Hematopoietic multipotent progenitor cell treated with erythropoietin and hydrocortisone succinate and interleukin-3 and kit ligand, for 15 days (in vitro differentiated cells): ENCODE measurements at regions not wholly inside any gene's neighbourhood (a gene's known extent, or its start where the extent isn't known, plus 50 kb on each side); places are given as distances from the start of the nearest gene placed in this dataset.

Experiments used
- DNase-seq: peaks from one replicate; pipeline ENCODE4 v3.0.0-alpha.2; 2015; ENCODE audit warnings: low spot score

DNA sequence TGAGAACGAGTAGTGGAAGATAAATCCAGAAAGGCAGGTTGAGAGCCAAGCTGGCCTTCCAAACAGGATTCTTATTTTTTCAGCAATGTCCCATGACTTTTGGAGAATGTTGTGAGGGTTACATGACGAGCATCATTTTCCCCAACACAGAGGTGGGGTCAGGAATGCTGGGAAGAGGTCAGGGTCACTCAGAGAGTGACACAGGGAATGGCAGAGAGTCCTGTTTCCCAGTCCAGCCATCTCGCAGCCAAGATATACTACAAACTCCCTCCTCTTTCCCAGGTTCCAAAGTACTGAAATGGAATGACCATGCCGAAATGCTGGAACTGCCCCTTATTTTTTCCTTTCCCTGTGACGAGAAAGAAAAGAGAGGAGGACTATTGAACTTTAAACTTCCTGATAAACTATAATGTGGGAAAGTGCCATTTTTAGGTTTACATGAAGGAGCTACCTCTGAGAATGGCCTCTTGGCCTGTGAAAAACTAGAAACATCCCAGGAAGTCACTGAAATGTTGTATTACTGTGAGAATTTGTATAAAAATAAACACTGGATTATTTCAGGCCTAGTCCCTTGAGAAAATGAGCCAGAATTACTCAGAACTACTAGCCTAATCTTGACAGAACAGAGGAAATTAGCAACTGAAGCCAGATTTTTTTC, 420.4 kb downstream of the CETN3 start:
- no peak for DNase-seq

DNA sequence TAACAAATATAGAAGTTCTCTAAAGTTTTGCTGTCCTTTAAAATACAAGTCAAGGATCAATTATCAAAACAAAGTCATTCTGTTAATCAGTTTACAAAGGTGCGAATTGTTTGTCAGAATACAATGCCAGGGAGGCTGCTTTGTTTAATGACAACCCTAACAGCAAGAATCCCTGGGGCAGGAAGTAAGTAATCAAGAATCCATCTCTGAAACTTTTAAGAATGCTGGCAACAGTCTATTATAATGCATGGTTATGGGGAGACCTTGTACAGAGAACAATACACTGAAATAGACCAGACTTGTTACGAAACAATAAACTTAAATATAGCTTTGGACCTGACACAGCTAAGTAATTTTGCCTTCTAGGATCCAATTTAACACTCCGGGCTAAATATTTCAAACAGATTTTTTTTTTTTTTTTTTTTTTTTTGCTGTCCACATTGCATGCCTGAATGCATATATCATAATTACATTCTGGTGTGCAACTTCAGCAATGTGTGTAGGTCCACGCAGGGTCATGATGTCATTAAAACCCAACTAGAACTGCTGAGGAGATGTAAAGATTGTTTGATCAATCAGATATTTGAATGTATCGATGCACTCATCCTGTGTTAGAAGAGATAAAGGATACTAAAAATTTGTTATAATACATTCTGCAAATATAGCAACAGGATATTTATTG, 421.3 kb downstream of the CETN3 start:
- no peak for DNase-seq

DNA sequence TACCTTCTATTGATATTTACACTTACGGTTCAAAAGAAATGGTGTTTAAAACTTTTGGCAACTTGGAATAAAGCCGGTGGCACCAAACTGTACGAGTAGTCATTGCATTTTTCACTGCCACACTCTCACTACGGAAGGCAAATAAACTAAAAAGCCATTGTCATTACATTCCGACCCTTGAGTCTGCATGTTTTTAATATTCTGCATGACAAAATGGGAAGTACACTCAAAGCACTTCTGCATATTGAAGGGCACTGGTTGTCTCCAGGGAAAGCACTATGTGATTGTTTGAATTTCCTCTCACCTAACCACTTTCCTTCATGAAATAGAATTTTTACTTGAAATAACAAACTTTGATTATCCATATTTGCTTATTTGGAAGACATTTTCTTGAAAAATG, 426.3 kb downstream of the CETN3 start:
- no peak for DNase-seq

DNA sequence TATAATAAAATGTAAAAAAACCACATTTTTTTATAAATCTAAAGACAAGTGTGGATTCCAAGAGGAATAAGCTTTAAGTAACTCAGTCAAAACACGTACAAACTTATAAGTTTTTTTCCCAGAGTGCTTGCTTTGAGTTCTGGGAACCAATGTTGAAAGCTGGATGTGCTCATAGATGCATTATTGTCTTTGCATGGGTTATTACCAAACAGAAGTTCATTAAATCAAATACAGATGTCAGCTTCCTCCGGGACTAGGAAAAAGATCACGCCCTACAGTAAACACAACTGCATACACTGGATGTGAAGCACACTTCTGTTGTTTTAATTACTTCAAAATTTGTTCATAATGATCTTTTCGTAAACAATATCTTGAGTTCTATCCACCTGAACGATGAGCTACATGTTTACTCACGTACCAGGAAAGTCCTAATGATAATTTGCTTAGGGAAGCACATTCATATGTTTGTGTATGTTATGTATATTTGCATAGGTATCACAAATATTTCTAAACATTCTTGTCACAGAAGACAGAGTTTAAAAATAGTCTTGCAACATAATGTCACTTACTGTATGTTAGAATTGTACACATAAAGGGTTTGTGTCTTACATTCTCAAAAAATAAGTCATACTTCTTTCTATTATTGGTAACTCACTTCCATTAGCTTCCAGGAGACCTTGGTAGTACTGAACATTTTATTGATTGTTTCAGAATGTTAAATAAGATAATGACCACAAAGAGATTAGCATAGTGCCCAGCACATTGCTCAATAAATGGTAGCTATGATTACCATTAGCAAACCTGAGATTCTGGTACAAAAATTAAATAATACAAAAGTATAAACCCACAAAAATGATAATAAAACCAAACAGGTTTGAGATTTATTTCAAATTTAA, 427.4 kb downstream of the CETN3 start:
- DNase-seq, result no peak

- DNase-seq, result no peak
Observed at GRCh38 chr5:89981021-89981420, 428.5 kb downstream of the CETN3 start.

GRCh38 chr5:89973516-89973915, 436.0 kb downstream of the CETN3 start:
- DNase-seq, result no peak

DNA sequence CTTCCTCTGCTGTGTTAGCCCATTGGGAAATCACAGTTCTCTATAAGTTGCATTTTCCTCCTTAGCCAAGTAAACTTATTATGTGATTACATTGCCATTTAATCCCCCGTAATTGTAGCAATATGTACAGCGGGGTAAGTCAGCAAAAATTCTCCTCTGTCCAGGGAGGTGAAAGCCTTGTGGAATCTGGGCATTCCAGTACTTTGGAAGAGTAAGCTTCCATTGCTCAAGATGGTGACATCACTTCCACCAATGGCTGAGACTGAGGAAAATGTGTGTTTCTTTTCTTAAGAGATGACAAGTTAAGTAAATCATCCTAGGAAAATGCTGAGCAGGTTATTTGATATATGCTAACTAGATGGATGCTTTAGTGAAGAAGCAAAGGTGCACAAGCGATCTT, 436.7 kb downstream of the CETN3 start:
- no peak for DNase-seq

DNA sequence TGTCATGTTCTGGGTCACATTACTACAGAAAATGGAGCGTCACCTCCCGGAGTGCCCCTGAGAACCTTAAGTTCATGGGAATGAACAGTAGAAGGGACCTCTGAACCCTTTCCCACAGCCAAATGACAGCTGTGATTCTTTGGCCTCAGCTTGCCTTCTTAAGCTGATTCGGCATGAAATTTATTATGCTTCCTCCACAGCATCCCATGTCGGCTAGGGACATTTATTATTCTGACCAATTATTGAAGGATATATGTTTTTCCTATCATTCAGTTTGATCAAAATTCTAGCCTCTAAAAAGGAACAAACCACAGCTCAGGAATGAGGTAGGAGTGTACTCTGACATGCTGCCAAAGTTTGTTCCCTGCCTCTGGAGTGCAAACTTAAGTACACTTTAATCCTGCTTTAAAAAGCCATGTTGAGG, 440.6 kb downstream of the CETN3 start:
- DNase-seq, result no peak

- DNase-seq, result no peak
Observed at GRCh38 chr5:89967771-89968444, 441.6 kb downstream of the CETN3 start.

GRCh38 chr5:89956838-89957237, 452.7 kb downstream of the CETN3 start:
- no peak for DNase-seq

GRCh38 chr5:89954916-89955315, 454.6 kb downstream of the CETN3 start:
- DNase-seq, result no peak

DNA sequence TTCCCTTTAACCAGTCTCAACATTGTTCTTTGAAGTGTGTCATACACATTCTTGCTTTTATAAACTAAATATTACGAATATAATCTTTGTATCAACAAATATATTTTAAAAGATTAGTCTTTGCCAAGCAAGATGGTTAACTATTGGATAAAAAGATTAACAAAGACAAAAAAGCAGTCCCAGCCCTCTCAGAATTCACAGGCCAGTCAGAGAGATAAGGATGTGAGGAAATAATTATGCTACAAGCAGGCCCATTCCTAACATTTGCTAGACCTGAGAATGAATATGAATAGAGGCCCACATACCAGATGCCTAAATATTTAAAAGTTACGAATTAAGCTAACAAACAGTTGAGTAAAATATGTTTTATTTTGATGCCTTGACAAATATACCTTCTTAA, 457.7 kb downstream of the CETN3 start:
- DNase-seq, result no peak

GRCh38 chr5:89950234-89950633, 459.3 kb downstream of the CETN3 start:
- DNase-seq, result no peak

GRCh38 chr5:89948977-89949376, 460.6 kb downstream of the CETN3 start:
- no peak for DNase-seq

DNA sequence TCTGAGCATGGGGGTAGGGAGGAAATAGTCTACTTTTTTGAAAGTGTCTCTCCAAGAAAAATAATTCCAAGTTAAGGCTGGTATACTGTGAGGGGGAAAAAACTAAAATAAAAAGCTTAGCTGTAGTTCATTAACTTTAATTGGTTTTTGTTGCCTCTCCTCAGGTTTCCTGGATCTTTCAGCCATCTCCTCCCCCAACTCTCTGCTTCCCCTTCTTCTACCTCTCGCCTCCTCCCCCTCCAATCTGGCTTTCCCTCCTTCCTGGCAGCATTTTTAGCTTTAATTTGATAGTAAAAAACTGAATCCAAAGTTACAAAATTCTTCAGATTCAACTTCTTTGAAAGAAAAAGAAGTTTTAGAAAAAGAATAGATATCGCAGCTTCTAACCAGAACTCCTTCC, 462.6 kb downstream of the CETN3 start:
- DNase-seq, result no peak

GRCh38 chr5:89946508-89946907, 463.0 kb downstream of the CETN3 start:
- DNase-seq, result no peak

DNA sequence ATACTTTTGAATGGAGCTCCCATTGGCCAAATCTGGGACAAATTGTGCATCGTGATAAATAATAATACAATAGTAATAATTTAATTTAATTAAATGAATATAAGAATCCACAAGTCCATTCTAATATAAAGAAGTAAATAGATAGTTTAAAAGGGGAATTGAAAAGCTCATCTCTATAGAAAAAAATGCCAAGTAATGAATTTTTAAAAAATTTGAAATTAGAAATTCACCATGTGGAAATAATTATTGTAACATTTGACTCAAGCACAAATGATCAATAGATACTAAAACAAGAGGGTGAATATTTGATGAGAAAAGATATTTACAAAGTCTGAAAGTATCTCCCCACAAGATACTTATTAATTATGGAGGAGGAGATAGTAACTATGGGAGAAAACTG, 467.4 kb downstream of the CETN3 start:
- no peak for DNase-seq

DNA sequence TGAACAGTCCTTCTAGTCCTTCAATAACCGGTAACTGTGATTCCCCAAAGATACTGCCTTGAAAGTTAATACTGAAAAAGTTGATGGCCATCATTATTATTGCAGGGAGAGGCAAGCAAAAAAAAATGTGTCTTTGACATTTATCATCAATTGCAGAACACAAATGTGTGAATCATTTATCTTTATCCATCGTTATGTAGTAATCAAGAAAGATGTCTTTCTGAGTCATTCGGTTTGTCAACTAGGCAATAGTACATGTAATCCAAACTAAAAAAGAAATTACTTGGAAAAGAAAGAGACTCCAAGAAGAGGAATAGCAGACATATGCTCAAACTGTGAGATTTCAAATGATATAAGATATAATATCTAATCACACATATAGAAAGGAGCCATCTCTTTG, 473.0 kb downstream of the CETN3 start:
- DNase-seq, result no peak

- no peak for DNase-seq
Observed at GRCh38 chr5:89934069-89934468, 475.5 kb downstream of the CETN3 start.

DNA sequence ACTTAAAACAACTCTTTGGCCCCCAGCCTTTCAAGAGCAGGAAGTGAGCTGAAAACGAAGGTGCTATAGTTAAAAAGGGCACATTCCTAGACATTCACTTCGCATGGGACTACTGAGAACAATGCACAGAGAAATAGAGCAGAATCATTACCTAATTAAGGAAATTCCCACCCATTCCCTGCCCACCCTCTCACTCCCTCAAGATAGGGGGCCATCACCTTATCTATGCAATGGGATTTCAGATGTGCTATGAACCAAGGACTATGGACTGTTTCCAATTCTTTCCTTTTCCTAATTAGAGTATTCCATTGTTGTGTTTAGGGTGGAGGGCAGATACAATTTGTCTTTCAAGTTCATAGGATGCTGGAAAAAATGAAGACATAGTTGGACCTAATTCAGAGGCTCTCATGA, 476.8 kb downstream of the CETN3 start:
- DNase-seq, result no peak

DNA sequence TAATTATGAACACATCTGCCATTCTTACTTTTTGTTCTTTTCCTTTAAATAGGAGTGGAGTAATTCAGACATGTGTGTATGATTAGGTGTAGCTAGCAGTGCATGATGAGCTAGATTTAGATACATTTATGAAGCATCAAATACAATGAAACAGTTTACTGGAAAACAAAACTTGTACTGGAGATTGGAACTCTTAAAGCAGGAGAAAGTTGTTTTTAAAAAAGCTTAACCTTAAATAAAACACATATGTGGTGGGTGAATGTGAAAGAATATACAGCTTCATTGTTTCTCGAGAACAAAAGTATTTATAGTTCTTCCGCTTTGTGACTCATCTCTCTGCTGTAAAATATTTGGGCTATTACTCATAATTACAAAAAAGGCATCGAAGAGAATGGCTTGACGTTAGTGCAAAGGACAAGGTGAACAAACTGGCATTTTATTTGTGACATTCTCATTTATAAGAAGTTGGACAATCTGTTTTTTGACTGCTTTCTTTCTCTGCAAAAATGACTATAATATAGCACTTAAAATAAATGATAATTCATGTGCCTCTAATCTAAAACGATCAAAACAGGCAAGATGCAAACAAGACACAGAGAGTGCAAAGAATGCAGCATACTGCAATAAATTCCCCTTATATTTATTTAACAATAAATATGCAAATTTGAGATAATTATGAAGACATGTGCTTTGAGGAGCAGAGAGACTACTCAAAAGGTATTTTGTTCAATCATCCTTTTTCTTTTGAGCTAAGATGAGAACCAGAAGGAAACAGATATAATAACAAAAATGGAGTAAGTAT, 478.8 kb downstream of the CETN3 start:
- no peak for DNase-seq

DNA sequence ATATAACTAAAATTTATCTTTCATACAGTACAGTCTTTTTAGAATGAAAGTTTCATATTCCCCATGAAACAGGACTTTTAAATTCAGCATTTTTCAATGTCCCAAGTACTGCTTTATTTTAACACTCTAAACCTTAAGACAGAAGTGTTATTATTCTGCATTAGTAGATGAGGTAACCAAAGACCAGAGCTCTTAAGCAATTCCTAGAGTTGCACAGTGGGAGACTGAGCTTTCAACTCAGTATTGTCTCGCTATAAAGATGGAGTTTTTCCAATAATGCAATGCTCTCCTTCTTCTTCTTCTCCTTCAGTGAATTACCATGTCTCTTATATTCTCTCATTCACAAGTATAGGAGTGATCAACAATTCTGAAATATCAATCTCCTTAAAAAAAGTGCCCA, 479.7 kb downstream of the CETN3 start:
- DNase-seq, result no peak
